C4-2B (cell line): ENCODE measurements at regions not wholly inside any gene's neighbourhood (a gene's known extent, or its start where the extent isn't known, plus 50 kb on each side); places are given as distances from the start of the nearest gene placed in this dataset.

Experiments
- H3K27ac ChIP-seq: fragments of 450-650 bp; 2 replicates; pipeline ENCODE4 v1.5.1; 2017
- CTCF ChIP-seq: fragments of 450-650 bp; conservative IDR thresholded peaks from 2 replicates; pipeline ENCODE4 v1.5.1; 2017; ENCODE audit warnings: mild to moderate bottlenecking
- ZFX ChIP-seq: fragments of 450-650 bp; IDR thresholded peaks from 2 replicates; pipeline ENCODE4 v1.6.1; 2017

DNA sequence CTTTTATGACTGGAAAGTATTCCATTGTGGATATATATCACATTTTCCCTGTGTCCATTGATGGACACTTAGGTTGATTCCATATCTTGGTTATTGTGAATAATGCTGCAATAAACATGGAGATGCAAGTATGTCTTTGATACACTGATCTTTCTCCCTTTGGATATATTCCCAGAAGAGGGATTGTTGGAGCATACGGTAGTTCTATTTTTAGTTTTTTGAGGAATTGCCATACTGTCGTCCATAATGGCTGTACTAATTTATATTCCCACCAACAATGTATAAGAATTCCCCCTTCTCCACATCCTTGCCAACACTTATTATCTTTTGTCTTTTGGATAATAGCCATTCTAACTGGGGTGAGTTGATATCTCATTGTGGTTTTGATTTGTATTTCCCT is 54.9 kb upstream of the PITX1 start:
- TF ChIP-seq CTCF (no peak), ZFX (no peak)
- H3K27ac ChIP-seq: no peak overlapping the region

DNA sequence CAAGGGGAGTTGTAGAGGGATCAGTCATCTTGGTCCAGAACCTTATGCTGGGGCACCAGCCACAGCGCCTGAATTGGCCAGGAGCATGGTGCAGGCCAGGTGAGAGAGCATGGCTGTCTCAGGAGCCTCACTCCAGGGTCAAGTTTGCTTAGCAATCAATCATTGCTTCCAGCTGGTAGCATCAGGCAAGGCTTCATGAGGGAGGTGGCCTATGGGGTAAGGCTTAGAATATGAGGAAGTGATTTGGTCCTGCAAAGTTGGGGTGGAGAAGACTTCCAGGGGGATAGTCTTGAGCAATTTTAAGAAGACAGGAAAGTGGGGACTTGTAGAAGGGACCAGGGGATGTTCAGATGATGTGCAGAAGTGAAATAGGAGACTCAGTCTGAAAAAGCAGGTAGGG is 53.9 kb upstream of the PITX1 start:
- no peak overlapping the region for H3K27ac ChIP-seq
- no peak for TF ChIP-seq CTCF
- no peak for TF ChIP-seq ZFX

- H3K27ac ChIP-seq: no peak overlapping the region
Observed at GRCh38 chr5:135085936-135086725, 52.1 kb upstream of the PITX1 start.

DNA sequence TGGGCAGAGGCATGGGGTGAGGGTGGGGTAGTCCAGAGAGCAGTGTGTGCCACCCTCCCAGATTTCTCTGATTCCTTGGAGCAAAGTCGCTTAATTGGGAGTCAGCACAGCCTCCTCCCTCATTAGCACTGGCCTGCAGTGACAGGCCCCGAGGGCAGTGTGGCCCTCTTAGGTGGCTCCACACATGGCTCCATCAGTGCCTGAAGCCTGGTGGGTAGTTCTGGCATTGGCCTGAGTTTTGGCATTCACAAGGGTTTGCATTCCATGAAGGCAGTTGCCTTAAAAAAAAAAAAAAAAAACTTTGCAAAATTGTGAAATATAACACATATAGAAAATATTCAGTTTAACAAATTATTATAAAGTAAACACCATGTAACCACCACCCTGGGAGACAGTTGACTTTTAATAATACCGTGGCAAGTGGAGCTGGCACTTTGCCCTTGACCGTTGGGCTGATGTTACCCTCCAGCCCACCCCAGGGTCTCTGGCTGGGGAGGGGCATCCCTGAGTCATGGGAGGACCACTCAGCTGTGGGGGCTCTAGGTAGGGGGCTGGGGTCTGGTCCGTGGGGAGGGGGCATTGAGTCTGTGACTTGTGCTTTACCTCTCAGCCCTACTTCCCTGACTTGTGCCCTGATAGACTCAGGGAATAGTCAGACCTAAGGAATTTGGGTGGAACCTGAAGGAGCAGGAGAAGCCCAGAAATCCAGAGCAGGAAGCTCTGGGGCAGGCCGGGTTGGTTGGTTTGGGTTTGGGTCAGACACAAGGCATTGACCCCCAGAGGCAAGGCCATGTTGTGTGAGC is 51.3 kb upstream of the PITX1 start:
- TF ChIP-seq ZFX: no peak
- no peak for TF ChIP-seq CTCF
- H3K27ac ChIP-seq: no peak overlapping the region

More at GRCh38 chr5:135085936-135086725, 52.1 kb upstream of the PITX1 start:
- TF ChIP-seq CTCF (no peak), ZFX (no peak)
